H9 (cell line): ENCODE measurements at regions not wholly inside any gene's neighbourhood (a gene's known extent, or its start where the extent isn't known, plus 50 kb on each side); places are given as distances from the start of the nearest gene placed in this dataset.

Experiments used
- DNase-seq: peaks from one replicate; pipeline ENCODE4 v3.0.0-alpha.2; 2017
- H2AFZ ChIP-seq: one replicate; pipeline ENCODE4 v1.6.1; 2013; ENCODE audit warnings: mild to moderate bottlenecking, low read length, control low read depth, moderate library complexity
- H2AK5ac ChIP-seq: 2 replicates; pipeline ENCODE4 v1.6.1; 2013; ENCODE audit warnings: low read length, control low read depth, mixed read lengths; ENCODE audit not compliant: insufficient read length
- H2BK120ac ChIP-seq: one replicate; pipeline ENCODE4 v1.6.1; 2013; ENCODE audit warnings: low read depth, mild to moderate bottlenecking, low read length, control low read depth, inconsistent platforms; ENCODE audit not compliant: poor library complexity, severe bottlenecking
- H2BK12ac ChIP-seq: 2 replicates; pipeline ENCODE4 v1.6.1; 2013; ENCODE audit warnings: low read length, control low read depth, mixed read lengths, low read depth; ENCODE audit not compliant: insufficient read length
- H2BK15ac ChIP-seq: 2 replicates; pipeline ENCODE4 v1.6.1; 2013; ENCODE audit warnings: low read depth, low read length, control low read depth
- H2BK20ac ChIP-seq: one replicate; pipeline ENCODE4 v1.6.1; 2013; ENCODE audit warnings: low read depth, mild to moderate bottlenecking, low read length, control low read depth, inconsistent platforms; ENCODE audit not compliant: poor library complexity, severe bottlenecking
- H2BK5ac ChIP-seq: 2 replicates; pipeline ENCODE4 v1.6.1; 2013; ENCODE audit warnings: low read length, control low read depth, mixed read lengths; ENCODE audit not compliant: insufficient read length
- H3K14ac ChIP-seq: 2 replicates; pipeline ENCODE4 v1.6.1; 2013; ENCODE audit warnings: low read length, control low read depth; ENCODE audit not compliant: insufficient read depth
- H3K18ac ChIP-seq: 2 replicates; pipeline ENCODE4 v1.6.1; 2013; ENCODE audit warnings: low read depth, mild to moderate bottlenecking, mixed read lengths, low read length, control low read depth; ENCODE audit not compliant: insufficient read length
- H3K23ac ChIP-seq: 2 replicates; pipeline ENCODE4 v1.6.1; 2013; ENCODE audit warnings: low read length, control low read depth, mixed read lengths, low read depth; ENCODE audit not compliant: insufficient read length
- H3K23me2 ChIP-seq: 2 replicates; pipeline ENCODE4 v1.6.1; 2013; ENCODE audit warnings: low read depth, mild to moderate bottlenecking, mixed read lengths, low read length, control low read depth; ENCODE audit not compliant: insufficient read length, poor library complexity, severe bottlenecking
- H3K27ac ChIP-seq: 2 replicates; pipeline ENCODE4 v1.5.1; 2013; ENCODE audit warnings: low read length, control low read depth, mixed read lengths, low read depth; ENCODE audit not compliant: insufficient read length
- H3K27me3 ChIP-seq: 2 replicates; pipeline ENCODE4 v1.6.1; 2013; ENCODE audit warnings: low read length, control low read depth, inconsistent platforms; ENCODE audit not compliant: insufficient read depth
- H3K4ac ChIP-seq: 2 replicates; pipeline ENCODE4 v1.6.1; 2013; ENCODE audit warnings: low read depth, mild to moderate bottlenecking, control low read depth, inconsistent platforms, low read length, moderate library complexity
- H3K4me1 ChIP-seq: 2 replicates; pipeline ENCODE4 v1.6.1; 2013; ENCODE audit warnings: low read length, control low read depth, inconsistent platforms; ENCODE audit not compliant: insufficient read depth
- H3K4me2 ChIP-seq: 2 replicates; pipeline ENCODE4 v1.6.1; 2013; ENCODE audit warnings: low read length, control low read depth, mixed read lengths; ENCODE audit not compliant: insufficient read length, insufficient read depth
- H3K56ac ChIP-seq: 2 replicates; pipeline ENCODE4 v1.6.1; 2013; ENCODE audit warnings: low read depth, mild to moderate bottlenecking, mixed read lengths, low read length, control low read depth; ENCODE audit not compliant: insufficient read length
- H3K79me1 ChIP-seq: 2 replicates; pipeline ENCODE4 v1.6.1; 2013; ENCODE audit warnings: low read depth, mild to moderate bottlenecking, moderate library complexity, low read length, control low read depth, inconsistent platforms; ENCODE audit not compliant: insufficient read depth, poor library complexity, severe bottlenecking
- H3K79me2 ChIP-seq: 2 replicates; pipeline ENCODE4 v1.6.1; 2013; ENCODE audit warnings: low read length, control low read depth, inconsistent platforms; ENCODE audit not compliant: insufficient read depth
- H3K9ac ChIP-seq: 2 replicates; pipeline ENCODE4 v1.6.1; 2013; ENCODE audit warnings: low read length, control low read depth, mixed read lengths; ENCODE audit not compliant: insufficient read length; ENCODE audit errors: extremely low read depth
- H3K9me3 ChIP-seq: one replicate; pipeline ENCODE4 v1.6.1; 2013; ENCODE audit warnings: low read depth, low read length, inconsistent platforms; ENCODE audit not compliant: control insufficient read depth
- H3T11ph ChIP-seq: one replicate; pipeline ENCODE4 v1.6.1; 2013; ENCODE audit warnings: mild to moderate bottlenecking, low read length, control low read depth, inconsistent platforms
- H4K20me1 ChIP-seq: one replicate; pipeline ENCODE4 v1.6.1; 2013; ENCODE audit not compliant: control insufficient read depth, insufficient read length, insufficient read depth
- H4K5ac ChIP-seq: 2 replicates; pipeline ENCODE4 v1.6.1; 2013; ENCODE audit warnings: low read depth, mild to moderate bottlenecking, mixed read lengths, low read length, control low read depth; ENCODE audit not compliant: insufficient read length
- H4K8ac ChIP-seq: replicated peaks from 2 replicates; pipeline ENCODE4 v1.6.1; 2013; ENCODE audit warnings: low read length, control low read depth, mixed read lengths, low read depth; ENCODE audit not compliant: insufficient read length
- H4K91ac ChIP-seq: 2 replicates; pipeline ENCODE4 v1.6.1; 2013; ENCODE audit warnings: low read depth, mild to moderate bottlenecking, moderate library complexity, mixed read lengths, low read length, control low read depth; ENCODE audit not compliant: insufficient read length
- H3K27ac Mint-ChIP-seq, 3 experiments: 2 replicates in 2 of 3; 3 replicates in 1 of 3; pipeline ENCODE4 v1.8.0; 2020 to 2021; ENCODE audit warnings: mixed read lengths in 3 of 3, mild to moderate bottlenecking in 1 of 3, moderate library complexity in 1 of 3
- H3K27me3 Mint-ChIP-seq: 2 replicates; pipeline ENCODE4 v1.8.0; 2021; ENCODE audit warnings: low read depth, mild to moderate bottlenecking, moderate library complexity, mixed read lengths
- H3K36me3 Mint-ChIP-seq, 3 experiments: 2 replicates in 2 of 3; 3 replicates in 1 of 3; pipeline ENCODE4 v1.8.0; 2020 to 2021; ENCODE audit warnings: low read depth in 3 of 3, mixed read lengths in 3 of 3; ENCODE audit not compliant: insufficient read depth in 1 of 3
- H3K4me1 Mint-ChIP-seq, 2 experiments: 2 replicates each; pipeline ENCODE4 v1.8.0; 2020; ENCODE audit warnings: mixed read lengths in 2 of 2
- H3K4me3 Mint-ChIP-seq, 2 experiments: 2 replicates in 1 of 2; 3 replicates in 1 of 2; pipeline ENCODE4 v1.8.0; 2020 to 2021; ENCODE audit warnings: mild to moderate bottlenecking in 2 of 2, mixed read lengths in 2 of 2, moderate library complexity in 1 of 2
- H3K9me3 Mint-ChIP-seq, 2 experiments: 2 replicates in 1 of 2; 3 replicates in 1 of 2; pipeline ENCODE4 v1.8.0; 2020; ENCODE audit warnings: mild to moderate bottlenecking in 2 of 2, mixed read lengths in 2 of 2, moderate library complexity in 1 of 2
- WGBS: extraction: QIAGEN DNeasy Blood & Tissue Kit; methylation state at CpG from one replicate; pipeline ENCODE4 v1.1.7; 2013; ENCODE audit warnings: missing lambda C conversion rate, low lambda C conversion rate, mixed read lengths; ENCODE audit not compliant: insufficient read length; ENCODE audit errors: extremely low coverage; 5-methylcytosine and 5-hydroxymethylcytosine counted together
- TF ChIP-seq, protein P1 (sequence below): fragments of 200-600 bp; sonication (generic); conservative IDR thresholded peaks from 3 replicates; pipeline ENCODE4 v1.8.0; 2021; ENCODE audit warnings: antibody characterized with exemption, mild to moderate bottlenecking

DNA sequence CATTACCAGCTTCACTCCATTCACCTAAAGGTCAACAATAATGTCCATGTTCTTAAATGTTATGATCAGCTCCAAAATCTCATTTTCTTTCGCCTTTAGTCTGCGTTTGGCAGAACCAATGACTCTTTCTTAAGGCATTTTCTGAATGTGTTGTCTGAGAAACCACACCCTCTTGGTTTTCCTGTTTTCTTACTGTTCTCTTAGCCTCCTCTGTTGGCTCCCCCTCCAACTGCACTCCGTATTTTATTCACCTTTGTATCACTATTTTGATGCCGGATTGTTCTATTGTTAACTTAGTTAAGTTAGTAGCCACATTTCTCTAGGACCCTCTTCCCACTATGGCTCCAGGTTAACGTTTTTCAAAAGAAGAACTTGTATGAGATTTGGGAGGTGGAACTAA, 185.6 kb downstream of the DMAC1 start:
- H2BK120ac ChIP-seq, result no peak overlapping the region
- no peak overlapping the region for H4K5ac ChIP-seq
- H4K20me1 ChIP-seq, result no peaks in the 10 kb centered on the region
- H3K4ac ChIP-seq, result no peak overlapping the region
- H3K18ac ChIP-seq, result no peak overlapping the region
- no peak overlapping the region for H3K27ac ChIP-seq
- no peak overlapping the region for H4K8ac ChIP-seq
- H3K23ac ChIP-seq, result no peak overlapping the region
- Mint-ChIP-seq H3K27ac (no peak overlapping the region), H3K4me3 (no peak overlapping the region), H3K9me3 (no peaks in the 10 kb centered on the region), H3K27me3 (peaks cover 2% of the 10 kb centered on the region; the same call in 1 of the 2 replicates), H3K36me3 (no peaks in the 10 kb centered on the region), H3K4me1 (no peaks in the 10 kb centered on the region)
- H3K23me2 ChIP-seq, result no peaks in the 10 kb centered on the region
- H3T11ph ChIP-seq, result no peak overlapping the region
- DNase-seq, result no peak
- no peak overlapping the region for H2AK5ac ChIP-seq
- H2BK5ac ChIP-seq, result no peak overlapping the region
- no peak overlapping the region for H3K9ac ChIP-seq
- no peak overlapping the region for H4K91ac ChIP-seq
- WGBS, result no CpG with 5 or more reads among the region's 5 CpGs
- H3K27me3 ChIP-seq, result no peaks in the 10 kb centered on the region
- H3K79me1 ChIP-seq, result no peaks in the 10 kb centered on the region
- no peaks in the 10 kb centered on the region for H3K79me2 ChIP-seq
- H2BK20ac ChIP-seq, result no peak overlapping the region
- H2AFZ ChIP-seq, result no peak overlapping the region
- TF ChIP-seq, protein P1, sequence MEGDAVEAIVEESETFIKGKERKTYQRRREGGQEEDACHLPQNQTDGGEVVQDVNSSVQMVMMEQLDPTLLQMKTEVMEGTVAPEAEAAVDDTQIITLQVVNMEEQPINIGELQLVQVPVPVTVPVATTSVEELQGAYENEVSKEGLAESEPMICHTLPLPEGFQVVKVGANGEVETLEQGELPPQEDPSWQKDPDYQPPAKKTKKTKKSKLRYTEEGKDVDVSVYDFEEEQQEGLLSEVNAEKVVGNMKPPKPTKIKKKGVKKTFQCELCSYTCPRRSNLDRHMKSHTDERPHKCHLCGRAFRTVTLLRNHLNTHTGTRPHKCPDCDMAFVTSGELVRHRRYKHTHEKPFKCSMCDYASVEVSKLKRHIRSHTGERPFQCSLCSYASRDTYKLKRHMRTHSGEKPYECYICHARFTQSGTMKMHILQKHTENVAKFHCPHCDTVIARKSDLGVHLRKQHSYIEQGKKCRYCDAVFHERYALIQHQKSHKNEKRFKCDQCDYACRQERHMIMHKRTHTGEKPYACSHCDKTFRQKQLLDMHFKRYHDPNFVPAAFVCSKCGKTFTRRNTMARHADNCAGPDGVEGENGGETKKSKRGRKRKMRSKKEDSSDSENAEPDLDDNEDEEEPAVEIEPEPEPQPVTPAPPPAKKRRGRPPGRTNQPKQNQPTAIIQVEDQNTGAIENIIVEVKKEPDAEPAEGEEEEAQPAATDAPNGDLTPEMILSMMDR, result no peak
- H3K4me1 ChIP-seq, result no peaks in the 10 kb centered on the region
- H2BK15ac ChIP-seq, result no peak overlapping the region
- H3K14ac ChIP-seq, result no peak overlapping the region
- H3K9me3 ChIP-seq, result no peaks in the 10 kb centered on the region
- H3K4me2 ChIP-seq, result no peak overlapping the region
- H2BK12ac ChIP-seq, result no peak overlapping the region
- H3K56ac ChIP-seq, result no peak overlapping the region
